Upper lobe of left lung (tissue), 4 donors: ENCODE measurements at regions not wholly inside any gene's neighbourhood (a gene's known extent, or its start where the extent isn't known, plus 50 kb on each side); places are given as distances from the start of the nearest gene placed in this dataset.

Source experiments
- CTCF ChIP-seq, 6 experiments: fragments of 450-650 bp in 4 of 6; fragments of 200-600 bp in 2 of 6; sonication (generic) in 2 of 6; IDR thresholded peaks; one replicate each; pipeline ENCODE4 v1.5.1; 2016 to 2019; ENCODE audit warnings: antibody characterized with exemption in 6 of 6
- POLR2A ChIP-seq, 4 donors: fragments of 450-650 bp; IDR thresholded peaks; one replicate each; pipeline ENCODE4 v1.5.1; 2016 to 2017; ENCODE audit warnings: antibody characterized with exemption in 4 of 4, mild to moderate bottlenecking in 2 of 4

- TF ChIP-seq POLR2A (IDR thresholded peaks at IDR 0.05) (no peak), CTCF (IDR thresholded peaks at IDR 0.05) (no peak)
These were observed 147.6 kb downstream of the ADCYAP1 start for GRCh38 chr18:1052301-1052700.
